ENCODE measurements at regions not wholly inside any gene's neighbourhood (a gene's known extent, or its start where the extent isn't known, plus 50 kb on each side); places are given as distances from the start of the nearest gene placed in this dataset.

DNA sequence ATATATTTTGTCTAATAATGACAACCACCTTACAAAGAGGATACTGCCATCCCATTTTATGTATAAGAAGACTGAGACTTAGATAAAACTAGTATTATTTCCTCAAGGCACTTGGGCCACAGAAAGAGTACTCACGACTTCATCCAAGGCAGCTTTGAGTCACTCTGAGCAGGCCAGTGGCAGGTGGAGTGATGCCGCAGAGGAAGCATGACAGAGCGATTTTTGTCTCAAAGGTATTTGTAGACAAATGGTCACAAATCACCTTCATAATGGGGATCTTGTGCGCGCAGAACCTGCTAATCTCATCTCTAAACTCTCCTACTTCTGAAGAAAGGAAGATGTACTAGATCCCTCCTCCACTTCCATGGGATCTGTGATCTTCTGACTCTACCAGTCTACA is 113.2 kb upstream of the NAMPT start:
- DNase-seq (no peak), ATAC-seq (no peak)
- H3K27me3 ChIP-seq: peaks cover 0 to 12% (median 0%) of the 10 kb centered on the region in 9 donors
- WGBS, 4 donors: 92 to 96% (median 93%) methylated on average over 5 of the region's 5 CpGs
- no peak overlapping the region for H3K27ac ChIP-seq
- no peaks in the 10 kb centered on the region for H3K9me3 ChIP-seq
- H3K4me3 ChIP-seq: no peak overlapping the region
- TF ChIP-seq, protein P1, sequence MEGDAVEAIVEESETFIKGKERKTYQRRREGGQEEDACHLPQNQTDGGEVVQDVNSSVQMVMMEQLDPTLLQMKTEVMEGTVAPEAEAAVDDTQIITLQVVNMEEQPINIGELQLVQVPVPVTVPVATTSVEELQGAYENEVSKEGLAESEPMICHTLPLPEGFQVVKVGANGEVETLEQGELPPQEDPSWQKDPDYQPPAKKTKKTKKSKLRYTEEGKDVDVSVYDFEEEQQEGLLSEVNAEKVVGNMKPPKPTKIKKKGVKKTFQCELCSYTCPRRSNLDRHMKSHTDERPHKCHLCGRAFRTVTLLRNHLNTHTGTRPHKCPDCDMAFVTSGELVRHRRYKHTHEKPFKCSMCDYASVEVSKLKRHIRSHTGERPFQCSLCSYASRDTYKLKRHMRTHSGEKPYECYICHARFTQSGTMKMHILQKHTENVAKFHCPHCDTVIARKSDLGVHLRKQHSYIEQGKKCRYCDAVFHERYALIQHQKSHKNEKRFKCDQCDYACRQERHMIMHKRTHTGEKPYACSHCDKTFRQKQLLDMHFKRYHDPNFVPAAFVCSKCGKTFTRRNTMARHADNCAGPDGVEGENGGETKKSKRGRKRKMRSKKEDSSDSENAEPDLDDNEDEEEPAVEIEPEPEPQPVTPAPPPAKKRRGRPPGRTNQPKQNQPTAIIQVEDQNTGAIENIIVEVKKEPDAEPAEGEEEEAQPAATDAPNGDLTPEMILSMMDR (IDR thresholded peaks at IDR 0.05): no peak
- no peak for TF ChIP-seq POLR2A (IDR thresholded peaks at IDR 0.05)
- no peaks in the 10 kb centered on the region for H3K4me1 ChIP-seq
- H3K36me3 ChIP-seq: no peaks in the 10 kb centered on the region
- intact Hi-C loops (cut with DNase I): no loop called here

DNA sequence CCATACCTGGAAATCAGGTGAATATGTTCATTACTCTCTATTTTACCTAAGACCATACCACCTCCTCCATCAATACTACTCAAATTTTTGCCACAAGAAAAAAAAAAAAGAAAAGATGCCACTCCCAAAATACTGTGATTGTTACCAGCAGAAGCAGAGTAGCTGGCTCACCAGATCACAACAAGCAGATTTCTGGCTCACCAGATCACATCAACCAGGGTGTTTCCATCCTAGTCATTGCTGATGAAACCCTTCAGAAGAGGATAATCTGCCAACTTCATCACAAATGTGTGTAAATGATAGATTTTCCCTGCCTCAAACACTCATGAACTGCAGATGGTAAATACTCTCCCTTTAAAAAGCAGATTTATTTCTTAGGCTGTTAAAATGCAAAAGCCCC is 109.7 kb upstream of the NAMPT start:
- no peak overlapping the region for H3K27ac ChIP-seq
- no peaks in the 10 kb centered on the region for H3K4me1 ChIP-seq
- H3K9me3 ChIP-seq: no peaks in the 10 kb centered on the region
- DNase-seq: no peak
- no peaks in the 10 kb centered on the region for H3K36me3 ChIP-seq
- ATAC-seq: no peak
- H3K27me3 ChIP-seq: no peaks in the 10 kb centered on the region
- intact Hi-C loops (cut with DNase I): no loop called here
- H3K4me3 ChIP-seq: no peak overlapping the region
- TF ChIP-seq, protein P1 (IDR thresholded peaks at IDR 0.05): no peak
- no peak for TF ChIP-seq POLR2A (IDR thresholded peaks at IDR 0.05)

DNA sequence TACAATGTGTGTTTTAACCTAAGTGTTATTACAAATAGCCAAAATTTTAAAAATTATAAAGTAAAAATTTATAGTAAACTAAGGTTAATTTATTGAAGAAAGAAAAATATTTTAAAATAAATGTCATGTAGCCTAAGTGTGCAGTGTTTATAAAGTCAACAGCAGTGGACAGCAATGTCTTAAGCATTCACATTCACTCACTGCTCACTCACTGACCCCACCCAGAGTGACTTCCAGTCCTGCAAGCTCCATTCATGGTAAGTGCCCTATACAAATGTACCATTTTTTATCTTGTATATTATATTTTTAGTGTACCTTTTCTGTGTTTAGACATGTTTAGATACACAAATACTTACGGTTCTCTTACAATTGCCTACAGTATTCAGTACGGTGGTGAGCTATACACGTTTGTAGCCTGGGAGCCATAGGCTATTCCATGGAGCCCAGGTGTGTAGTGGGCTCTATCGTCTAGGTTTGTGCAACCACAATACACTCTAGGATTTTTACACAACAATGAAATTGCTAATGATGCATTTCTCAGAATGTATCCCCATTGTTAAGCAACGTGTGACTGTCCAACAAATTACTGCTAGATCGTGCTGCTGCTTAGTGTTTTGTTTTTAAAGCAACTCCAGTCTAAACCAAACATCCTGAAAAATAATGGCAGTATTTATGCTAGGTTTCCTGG is 108.9 kb upstream of the NAMPT start:
- ATAC-seq (no peak), DNase-seq (no peak)
- TF ChIP-seq, protein P1 (IDR thresholded peaks at IDR 0.05): no peak
- TF ChIP-seq POLR2A (IDR thresholded peaks at IDR 0.05): no peak
- no peaks in the 10 kb centered on the region for H3K27me3 ChIP-seq
- intact Hi-C loops (cut with DNase I): no loop called here
- H3K9me3 ChIP-seq: no peaks in the 10 kb centered on the region
- H3K36me3 ChIP-seq: no peaks in the 10 kb centered on the region
- H3K4me3 ChIP-seq: no peak overlapping the region
- no peaks in the 10 kb centered on the region for H3K4me1 ChIP-seq
- 75 to 79% (median 77%) methylated on average over 6 of the region's 6 CpGs for WGBS, 4 donors
- no peak overlapping the region for H3K27ac ChIP-seq

DNA sequence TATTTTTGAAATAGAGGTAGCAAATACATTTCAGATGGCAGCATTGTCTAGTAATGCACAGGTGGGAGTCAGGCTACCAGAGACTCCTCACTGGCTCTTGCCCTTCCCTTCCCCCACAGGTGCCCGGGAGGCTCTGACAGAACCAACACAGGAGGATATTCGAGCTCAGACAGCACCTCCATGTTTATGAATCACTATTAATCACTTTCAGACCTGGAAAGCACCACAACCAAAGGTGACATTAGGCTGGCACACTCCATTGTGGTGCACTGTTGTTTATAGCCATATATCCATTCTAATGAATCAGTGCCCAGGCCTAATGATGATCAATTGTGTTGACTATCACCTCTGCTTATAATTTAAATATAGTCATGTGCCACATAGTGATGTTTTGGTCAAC is 107.8 kb upstream of the NAMPT start:
- Histone ChIP-seq H3K9me3 (no peaks in the 10 kb centered on the region), H3K4me1 (no peaks in the 10 kb centered on the region), H3K4me3 (no peak overlapping the region), H3K27ac (no peak overlapping the region), H3K27me3 (no peaks in the 10 kb centered on the region), H3K36me3 (no peaks in the 10 kb centered on the region)
- intact Hi-C loops (cut with DNase I): no loop called here
- TF ChIP-seq, protein P1 (IDR thresholded peaks at IDR 0.05): no peak
- TF ChIP-seq POLR2A (IDR thresholded peaks at IDR 0.05): no peak
- DNase-seq: no peak
- 50 to 75% (median 64%) methylated on average over 2 of the region's 2 CpGs for WGBS, 4 donors
- no peak for ATAC-seq
